RWPE2 (cell line): ENCODE measurements at regions not wholly inside any gene's neighbourhood (a gene's known extent, or its start where the extent isn't known, plus 50 kb on each side); places are given as distances from the start of the nearest gene placed in this dataset.
"Not testable (repeated sequence)": the region's sequence is repeated elsewhere in the genome, so short reads cannot be mapped to it uniquely, and the experiment has no call there.

ENCODE experiments used
- ATAC-seq: fragments of 200-7000 bp; cut with Tn5 transposase; 3 replicates; pipeline ENCODE4 v1.9.1; 2021; ENCODE audit warnings: low read depth
- DNase-seq: peaks from one replicate; pipeline ENCODE4 v3.0.0-alpha.2; 2020; ENCODE audit warnings: low spot score
- H3K27ac ChIP-seq: fragments of 450-650 bp; 2 replicates; pipeline ENCODE4 v1.5.1; 2017; ENCODE audit warnings: mild to moderate bottlenecking; ENCODE audit not compliant: poor library complexity, severe bottlenecking
- H3K27me3 ChIP-seq: fragments of 250-450 bp; sonication (Bioruptor Pico); 2 replicates; pipeline ENCODE4 v1.5.1; 2021; ENCODE audit warnings: mild to moderate bottlenecking, moderate library complexity; ENCODE audit not compliant: insufficient read depth, poor library complexity, severe bottlenecking
- H3K36me3 ChIP-seq: fragments of 250-450 bp; sonication (Bioruptor Pico); 2 replicates; pipeline ENCODE4 v1.5.1; 2020; ENCODE audit warnings: low read depth, mild to moderate bottlenecking, moderate library complexity
- H3K4me1 ChIP-seq: fragments of 250-450 bp; sonication (Bioruptor Pico); 2 replicates; pipeline ENCODE4 v1.5.1; 2021; ENCODE audit warnings: mild to moderate bottlenecking, moderate library complexity; ENCODE audit not compliant: insufficient read depth, poor library complexity, severe bottlenecking
- H3K4me3 ChIP-seq: fragments of 250-450 bp; sonication (Bioruptor Pico); 2 replicates; pipeline ENCODE4 v1.5.1; 2021; ENCODE audit warnings: mild to moderate bottlenecking, moderate library complexity; ENCODE audit not compliant: severe bottlenecking
- H3K9me3 ChIP-seq: fragments of 250-450 bp; sonication (Bioruptor Pico); 2 replicates; pipeline ENCODE4 v1.5.1; 2021; ENCODE audit warnings: mild to moderate bottlenecking, moderate library complexity; ENCODE audit not compliant: severe bottlenecking
- TF ChIP-seq, protein P1 (sequence below): fragments of 450-650 bp; IDR thresholded peaks from one replicate; pipeline ENCODE4 v1.5.1; 2017; ENCODE audit warnings: mild to moderate bottlenecking, moderate library complexity; ENCODE audit not compliant: poor library complexity, severe bottlenecking

DNA sequence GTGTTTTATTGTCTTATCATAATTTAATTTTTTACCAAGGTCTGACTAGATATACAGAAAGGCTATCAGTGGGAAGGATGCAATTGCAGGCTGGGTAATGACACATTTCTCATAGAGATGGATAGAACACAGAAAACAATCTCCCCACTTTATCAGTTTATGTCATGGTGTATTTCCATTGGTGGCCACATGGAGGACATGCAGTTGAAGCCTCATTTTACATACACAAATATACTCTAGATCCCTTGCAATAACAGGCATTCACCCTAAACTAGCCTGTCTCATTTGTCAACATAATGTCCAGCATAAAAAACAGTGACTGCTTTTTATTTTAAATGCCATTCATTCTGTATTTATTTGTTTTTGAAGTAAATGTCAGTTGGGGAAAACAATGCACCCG lies 526.3 kb downstream of the GABRG2 start:
- TF ChIP-seq, protein P1, sequence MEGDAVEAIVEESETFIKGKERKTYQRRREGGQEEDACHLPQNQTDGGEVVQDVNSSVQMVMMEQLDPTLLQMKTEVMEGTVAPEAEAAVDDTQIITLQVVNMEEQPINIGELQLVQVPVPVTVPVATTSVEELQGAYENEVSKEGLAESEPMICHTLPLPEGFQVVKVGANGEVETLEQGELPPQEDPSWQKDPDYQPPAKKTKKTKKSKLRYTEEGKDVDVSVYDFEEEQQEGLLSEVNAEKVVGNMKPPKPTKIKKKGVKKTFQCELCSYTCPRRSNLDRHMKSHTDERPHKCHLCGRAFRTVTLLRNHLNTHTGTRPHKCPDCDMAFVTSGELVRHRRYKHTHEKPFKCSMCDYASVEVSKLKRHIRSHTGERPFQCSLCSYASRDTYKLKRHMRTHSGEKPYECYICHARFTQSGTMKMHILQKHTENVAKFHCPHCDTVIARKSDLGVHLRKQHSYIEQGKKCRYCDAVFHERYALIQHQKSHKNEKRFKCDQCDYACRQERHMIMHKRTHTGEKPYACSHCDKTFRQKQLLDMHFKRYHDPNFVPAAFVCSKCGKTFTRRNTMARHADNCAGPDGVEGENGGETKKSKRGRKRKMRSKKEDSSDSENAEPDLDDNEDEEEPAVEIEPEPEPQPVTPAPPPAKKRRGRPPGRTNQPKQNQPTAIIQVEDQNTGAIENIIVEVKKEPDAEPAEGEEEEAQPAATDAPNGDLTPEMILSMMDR, result peak; percentile 47
- no peaks in the 10 kb centered on the region for H3K36me3 ChIP-seq
- H3K27me3 ChIP-seq, result no peaks in the 10 kb centered on the region
- no peak overlapping the region for H3K27ac ChIP-seq
- ATAC-seq (no peak; the same call in 2 of the 3 replicates), DNase-seq (no peak)
- no peaks in the 10 kb centered on the region for H3K4me1 ChIP-seq
- peaks cover 7% of the 10 kb centered on the region for H3K9me3 ChIP-seq
- no peak overlapping the region for H3K4me3 ChIP-seq

DNA sequence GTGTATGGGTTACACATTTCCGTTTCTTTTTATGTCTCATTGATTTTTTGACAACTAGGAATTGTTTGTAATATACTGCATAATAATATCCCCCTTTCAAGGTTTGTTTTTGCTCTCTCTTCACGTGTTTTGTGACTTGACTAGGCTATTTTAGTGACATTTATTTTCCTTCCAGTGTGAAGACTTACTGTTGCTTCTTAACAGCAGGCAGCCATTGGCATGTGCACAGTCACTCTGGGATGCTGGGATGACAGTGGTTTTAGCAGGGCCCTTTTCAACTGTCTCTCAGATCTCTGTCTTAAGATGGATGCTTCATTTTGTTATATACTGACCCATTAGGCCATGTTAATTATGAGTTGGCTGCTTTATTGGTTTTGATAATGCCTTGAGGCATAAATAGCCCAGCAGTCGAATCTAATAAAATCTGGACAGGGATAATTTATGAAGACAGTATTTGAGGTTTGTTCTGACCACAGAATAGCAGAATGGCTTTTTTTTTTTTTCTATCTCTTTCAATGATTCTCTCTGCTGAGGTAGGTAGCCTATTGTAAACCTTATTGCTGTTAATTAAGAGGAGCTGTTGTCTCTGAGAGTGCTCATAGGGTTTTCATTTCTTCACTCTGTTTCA lies 536.0 kb downstream of the GABRG2 start:
- DNase-seq, result no peak
- TF ChIP-seq, protein P1, result no peak
- Histone ChIP-seq H3K27ac (no peak overlapping the region), H3K4me1 (no peaks in the 10 kb centered on the region), H3K4me3 (no peak overlapping the region), H3K36me3 (no peaks in the 10 kb centered on the region), H3K9me3 (peaks cover 2% of the 10 kb centered on the region), H3K27me3 (no peaks in the 10 kb centered on the region)
- no peak for ATAC-seq

DNA sequence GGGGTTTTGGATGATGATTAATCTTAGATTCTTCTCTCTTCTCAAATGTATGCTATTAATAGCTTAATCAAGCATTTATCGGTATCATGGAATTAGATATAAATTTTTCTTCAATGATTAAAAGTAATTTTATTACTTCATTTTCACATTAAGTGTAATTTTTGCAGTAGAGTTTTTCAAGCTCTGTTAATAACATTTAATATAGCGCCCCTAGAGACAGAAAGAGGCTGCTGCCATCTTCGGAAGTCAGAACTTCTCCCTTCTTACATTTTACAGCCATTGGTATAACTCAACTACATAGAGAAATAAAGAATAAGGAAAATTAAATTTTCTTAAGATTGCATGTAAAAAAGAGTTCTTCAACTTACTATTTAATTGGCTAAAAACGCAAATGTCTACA lies 540.3 kb downstream of the GABRG2 start:
- no peaks in the 10 kb centered on the region for H3K36me3 ChIP-seq
- DNase-seq (no peak), ATAC-seq (no peak)
- no peak overlapping the region for H3K27ac ChIP-seq
- peaks cover 2% of the 10 kb centered on the region for H3K9me3 ChIP-seq
- H3K4me3 ChIP-seq, result no peak overlapping the region
- no peaks in the 10 kb centered on the region for H3K4me1 ChIP-seq
- TF ChIP-seq, protein P1, result peak; percentile 69
- H3K27me3 ChIP-seq, result no peaks in the 10 kb centered on the region

DNA sequence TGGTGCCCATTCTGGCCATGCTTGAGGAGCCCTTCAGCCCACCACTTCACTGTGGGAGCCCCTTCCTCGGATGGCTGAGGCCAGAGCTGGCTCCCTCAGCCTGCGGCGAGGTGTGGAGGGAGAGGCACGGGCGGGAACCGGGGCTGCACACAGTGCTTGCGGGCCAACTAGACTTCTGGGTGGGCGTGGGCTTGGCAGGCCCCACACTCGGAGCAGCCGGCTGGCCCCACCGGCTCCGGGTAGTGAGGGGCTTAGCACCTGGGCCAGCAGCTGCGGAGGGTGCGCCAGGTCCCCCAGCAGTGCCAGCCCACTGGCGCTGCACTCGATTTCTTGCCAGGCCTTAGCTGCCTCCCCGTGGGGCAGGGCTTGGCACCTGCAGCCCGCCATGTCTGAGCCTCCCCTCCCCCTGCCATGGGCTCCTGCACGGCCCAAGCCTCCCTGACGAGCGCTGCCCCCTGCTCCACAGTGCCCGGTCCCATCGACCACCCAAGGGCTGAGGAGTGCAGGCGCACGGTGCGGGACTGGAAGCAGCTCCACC lies 554.2 kb downstream of the GABRG2 start:
- not testable (repeated sequence) for DNase-seq, H3K27me3 ChIP-seq, H3K4me1 ChIP-seq, H3K9me3 ChIP-seq, H3K27ac ChIP-seq, H3K36me3 ChIP-seq, H3K4me3 ChIP-seq, ATAC-seq

DNA sequence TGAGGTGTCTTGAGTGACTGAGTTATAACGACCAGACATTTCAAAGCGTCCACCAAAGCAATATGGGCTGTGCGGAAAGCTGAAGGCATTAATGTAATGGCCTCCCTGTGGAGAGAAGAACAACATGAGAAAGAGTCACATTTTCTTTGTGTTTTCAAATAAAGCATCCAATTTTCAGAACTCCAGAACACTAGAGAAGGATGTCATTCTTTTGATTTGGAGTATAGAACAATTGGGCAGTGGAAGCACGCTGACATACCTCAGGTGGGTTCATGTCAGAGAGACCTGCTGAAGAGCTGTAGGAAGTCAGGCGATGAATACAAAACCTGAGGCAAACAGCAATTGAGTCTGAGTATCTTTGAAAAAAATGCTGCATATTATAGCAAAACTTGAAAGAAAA lies 556.5 kb downstream of the GABRG2 start:
- Histone ChIP-seq H3K4me1 (no peaks in the 10 kb centered on the region), H3K27me3 (no peaks in the 10 kb centered on the region), H3K27ac (no peak overlapping the region), H3K4me3 (no peak overlapping the region), H3K9me3 (peaks cover 8% of the 10 kb centered on the region), H3K36me3 (no peaks in the 10 kb centered on the region)
- DNase-seq (no peak), ATAC-seq (no peak)
- TF ChIP-seq, protein P1, result no peak
